RWPE2 (cell line): ENCODE measurements at regions not wholly inside any gene's neighbourhood (a gene's known extent, or its start where the extent isn't known, plus 50 kb on each side); places are given as distances from the start of the nearest gene placed in this dataset.

Experiments
- ATAC-seq: fragments of 200-7000 bp; cut with Tn5 transposase; 3 replicates; pipeline ENCODE4 v1.9.1; 2021; ENCODE audit warnings: low read depth
- DNase-seq: peaks from one replicate; pipeline ENCODE4 v3.0.0-alpha.2; 2020; ENCODE audit warnings: low spot score
- H3K27ac ChIP-seq: fragments of 450-650 bp; 2 replicates; pipeline ENCODE4 v1.5.1; 2017; ENCODE audit warnings: mild to moderate bottlenecking; ENCODE audit not compliant: poor library complexity, severe bottlenecking
- H3K27me3 ChIP-seq: fragments of 250-450 bp; sonication (Bioruptor Pico); 2 replicates; pipeline ENCODE4 v1.5.1; 2021; ENCODE audit warnings: mild to moderate bottlenecking, moderate library complexity; ENCODE audit not compliant: insufficient read depth, poor library complexity, severe bottlenecking
- H3K36me3 ChIP-seq: fragments of 250-450 bp; sonication (Bioruptor Pico); 2 replicates; pipeline ENCODE4 v1.5.1; 2020; ENCODE audit warnings: low read depth, mild to moderate bottlenecking, moderate library complexity
- H3K4me1 ChIP-seq: fragments of 250-450 bp; sonication (Bioruptor Pico); 2 replicates; pipeline ENCODE4 v1.5.1; 2021; ENCODE audit warnings: mild to moderate bottlenecking, moderate library complexity; ENCODE audit not compliant: insufficient read depth, poor library complexity, severe bottlenecking
- H3K4me3 ChIP-seq: fragments of 250-450 bp; sonication (Bioruptor Pico); 2 replicates; pipeline ENCODE4 v1.5.1; 2021; ENCODE audit warnings: mild to moderate bottlenecking, moderate library complexity; ENCODE audit not compliant: severe bottlenecking
- H3K9me3 ChIP-seq: fragments of 250-450 bp; sonication (Bioruptor Pico); 2 replicates; pipeline ENCODE4 v1.5.1; 2021; ENCODE audit warnings: mild to moderate bottlenecking, moderate library complexity; ENCODE audit not compliant: severe bottlenecking
- TF ChIP-seq, protein P1 (sequence below): fragments of 450-650 bp; IDR thresholded peaks from one replicate; pipeline ENCODE4 v1.5.1; 2017; ENCODE audit warnings: mild to moderate bottlenecking, moderate library complexity; ENCODE audit not compliant: poor library complexity, severe bottlenecking

DNA sequence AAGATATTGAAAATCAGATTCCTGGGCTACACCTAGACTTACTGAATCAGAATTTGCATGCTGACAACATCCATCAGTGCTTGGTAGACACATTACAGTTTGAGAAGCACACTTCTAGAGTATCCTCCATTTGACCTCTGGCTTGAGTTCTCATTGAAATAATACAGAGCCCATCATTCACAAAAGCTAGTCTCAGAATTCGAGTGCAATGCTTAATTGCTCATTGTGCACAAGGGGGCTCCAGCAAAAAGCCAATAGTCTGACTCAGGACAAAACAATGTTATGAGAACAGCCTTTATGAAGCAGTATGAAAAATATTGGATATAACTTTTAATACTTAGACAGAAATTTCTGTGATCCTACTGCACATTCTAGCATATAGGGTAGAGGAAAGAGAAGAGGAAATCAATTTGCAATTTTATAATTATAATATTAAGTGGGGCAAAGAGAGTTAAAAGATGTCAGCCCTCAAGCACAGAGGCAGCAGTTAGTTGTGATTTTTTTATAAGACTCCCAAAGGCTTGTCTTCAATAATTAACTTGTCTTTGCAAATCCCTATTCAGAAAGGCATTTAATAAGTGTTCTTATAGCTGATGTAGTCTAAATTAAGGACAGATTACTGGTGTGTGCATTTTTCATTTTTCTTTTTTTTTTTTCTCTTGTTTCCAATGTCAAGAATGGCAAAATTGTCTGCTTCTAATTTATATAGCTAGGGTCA is 105.8 kb upstream of the ANK3 start:
- peaks cover 13% of the 10 kb centered on the region for H3K4me1 ChIP-seq
- no peaks in the 10 kb centered on the region for H3K27me3 ChIP-seq
- TF ChIP-seq, protein P1, sequence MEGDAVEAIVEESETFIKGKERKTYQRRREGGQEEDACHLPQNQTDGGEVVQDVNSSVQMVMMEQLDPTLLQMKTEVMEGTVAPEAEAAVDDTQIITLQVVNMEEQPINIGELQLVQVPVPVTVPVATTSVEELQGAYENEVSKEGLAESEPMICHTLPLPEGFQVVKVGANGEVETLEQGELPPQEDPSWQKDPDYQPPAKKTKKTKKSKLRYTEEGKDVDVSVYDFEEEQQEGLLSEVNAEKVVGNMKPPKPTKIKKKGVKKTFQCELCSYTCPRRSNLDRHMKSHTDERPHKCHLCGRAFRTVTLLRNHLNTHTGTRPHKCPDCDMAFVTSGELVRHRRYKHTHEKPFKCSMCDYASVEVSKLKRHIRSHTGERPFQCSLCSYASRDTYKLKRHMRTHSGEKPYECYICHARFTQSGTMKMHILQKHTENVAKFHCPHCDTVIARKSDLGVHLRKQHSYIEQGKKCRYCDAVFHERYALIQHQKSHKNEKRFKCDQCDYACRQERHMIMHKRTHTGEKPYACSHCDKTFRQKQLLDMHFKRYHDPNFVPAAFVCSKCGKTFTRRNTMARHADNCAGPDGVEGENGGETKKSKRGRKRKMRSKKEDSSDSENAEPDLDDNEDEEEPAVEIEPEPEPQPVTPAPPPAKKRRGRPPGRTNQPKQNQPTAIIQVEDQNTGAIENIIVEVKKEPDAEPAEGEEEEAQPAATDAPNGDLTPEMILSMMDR = peak; percentile 22
- ATAC-seq (peak; percentile 48; the same call in 1 of the 3 replicates), DNase-seq (no peak)
- no peaks in the 10 kb centered on the region for H3K36me3 ChIP-seq
- H3K27ac ChIP-seq = no peak overlapping the region
- no peak overlapping the region for H3K4me3 ChIP-seq
- H3K9me3 ChIP-seq = no peaks in the 10 kb centered on the region

DNA sequence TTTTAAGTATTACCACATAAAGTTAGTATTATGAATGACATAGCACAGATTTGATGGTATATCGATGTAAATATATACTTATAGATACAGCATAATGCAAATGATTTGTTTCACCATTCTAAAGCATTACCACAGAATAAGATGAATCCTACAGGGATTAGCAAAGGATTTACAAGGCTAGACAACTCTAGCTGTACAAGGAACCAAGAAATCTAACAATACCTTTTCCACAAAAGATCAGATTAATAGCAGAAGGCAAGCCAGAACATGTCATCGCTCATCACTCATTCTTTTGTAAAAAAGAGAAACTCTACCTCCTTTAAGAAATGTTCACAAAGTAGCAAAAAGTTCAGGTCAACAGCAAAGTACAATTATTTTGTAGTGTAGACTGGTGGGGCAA is 105.1 kb upstream of the ANK3 start:
- no peaks in the 10 kb centered on the region for H3K9me3 ChIP-seq
- no peaks in the 10 kb centered on the region for H3K27me3 ChIP-seq
- no peaks in the 10 kb centered on the region for H3K36me3 ChIP-seq
- H3K4me3 ChIP-seq = no peak overlapping the region
- peaks cover 13% of the 10 kb centered on the region for H3K4me1 ChIP-seq
- 0 out of 3 replicates have a peak, but pooled peaks have one; percentile 45 for ATAC-seq
- DNase-seq = no peak
- H3K27ac ChIP-seq = peak overlapping the region; percentile 5
- TF ChIP-seq, protein P1 = no peak

DNA sequence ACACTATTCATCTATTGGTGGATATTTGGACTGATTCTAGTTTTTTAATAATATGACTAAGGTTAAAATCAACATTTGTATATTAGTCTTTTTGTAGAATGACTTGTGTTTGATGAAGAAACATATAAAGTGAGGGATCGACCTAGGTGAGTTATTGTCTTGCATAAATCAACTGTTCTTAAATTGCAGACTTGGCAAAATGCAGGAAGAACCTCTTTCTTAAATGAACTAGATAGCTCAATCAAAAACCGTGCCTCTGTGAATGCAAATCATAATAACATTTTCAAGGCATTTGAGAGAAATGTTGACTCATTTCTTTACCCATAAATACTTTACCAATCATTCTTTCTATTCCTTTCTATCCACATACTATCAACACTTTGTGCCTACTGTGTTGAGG is 101.5 kb upstream of the ANK3 start:
- DNase-seq (no peak), ATAC-seq (no peak)
- H3K27me3 ChIP-seq = no peaks in the 10 kb centered on the region
- H3K4me1 ChIP-seq = peaks cover 27% of the 10 kb centered on the region
- H3K27ac ChIP-seq = no peak overlapping the region
- H3K36me3 ChIP-seq = no peaks in the 10 kb centered on the region
- no peaks in the 10 kb centered on the region for H3K9me3 ChIP-seq
- H3K4me3 ChIP-seq = no peak overlapping the region
- TF ChIP-seq, protein P1 = no peak

DNA sequence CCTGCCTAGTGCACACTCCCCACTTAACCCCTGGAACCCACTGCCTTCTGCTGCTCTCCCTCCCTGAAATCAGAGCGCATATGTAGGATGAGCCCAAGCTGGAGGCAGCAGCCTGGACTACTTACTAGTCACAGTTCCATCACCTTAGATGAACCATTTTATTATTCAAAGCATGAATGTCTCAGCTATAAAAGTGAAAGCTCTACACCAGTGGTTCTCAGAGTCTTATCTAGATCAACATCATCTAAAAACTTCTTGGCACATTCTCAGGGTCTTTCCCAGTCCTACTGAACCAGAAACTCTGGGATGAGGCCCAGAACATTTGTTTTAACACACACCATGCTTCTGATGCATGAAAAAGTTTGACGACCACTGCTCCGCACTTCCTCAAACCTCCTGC is 100.3 kb upstream of the ANK3 start:
- no peak for DNase-seq
- ATAC-seq = no peak
- peaks cover 22% of the 10 kb centered on the region for H3K4me1 ChIP-seq
- no peaks in the 10 kb centered on the region for H3K9me3 ChIP-seq
- H3K4me3 ChIP-seq = no peak overlapping the region
- TF ChIP-seq, protein P1 = no peak
- H3K27me3 ChIP-seq = no peaks in the 10 kb centered on the region
- H3K27ac ChIP-seq = no peak overlapping the region
- H3K36me3 ChIP-seq = no peaks in the 10 kb centered on the region

DNA sequence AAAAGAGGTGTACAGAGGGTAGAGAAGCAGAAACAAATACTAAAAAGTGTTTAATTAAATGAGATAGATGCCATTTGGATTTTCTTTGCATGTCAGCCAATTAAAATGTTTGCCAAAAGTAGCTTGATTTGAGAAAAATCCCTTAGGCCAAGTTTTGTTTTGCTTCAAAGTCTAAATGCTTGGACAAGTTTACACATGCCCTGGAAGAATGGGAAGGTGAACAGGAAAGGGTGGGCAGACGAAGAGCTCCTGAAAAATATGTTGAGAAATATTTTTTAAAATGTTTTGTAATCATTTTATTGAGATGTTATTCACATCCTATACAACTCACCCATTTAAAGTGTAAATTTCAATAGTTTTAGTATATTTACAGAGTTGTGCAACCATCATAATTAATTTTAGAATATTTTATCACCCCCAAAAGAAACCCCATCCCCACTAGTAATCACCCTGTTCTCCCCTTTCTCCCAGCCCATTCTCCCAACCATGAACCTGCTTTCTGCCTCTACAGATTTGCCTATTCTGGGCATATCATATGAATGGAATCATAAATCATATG is 98.5 kb upstream of the ANK3 start:
- peak overlapping the region; percentile 37 for H3K27ac ChIP-seq
- no peaks in the 10 kb centered on the region for H3K36me3 ChIP-seq
- ATAC-seq = peak; percentile 68; the same call in 2 of the 3 replicates
- no peak overlapping the region for H3K4me3 ChIP-seq
- no peak for DNase-seq
- TF ChIP-seq, protein P1 = no peak
- no peaks in the 10 kb centered on the region for H3K9me3 ChIP-seq
- H3K27me3 ChIP-seq = no peaks in the 10 kb centered on the region
- H3K4me1 ChIP-seq = peaks cover 14% of the 10 kb centered on the region
